Hepatocyte (in vitro differentiated cells): ENCODE measurements at regions not wholly inside any gene's neighbourhood (a gene's known extent, or its start where the extent isn't known, plus 50 kb on each side); places are given as distances from the start of the nearest gene placed in this dataset.

Experiments used
- CTCF ChIP-seq: fragments of 200-600 bp; sonication (generic); IDR thresholded peaks from 2 replicates; pipeline ENCODE4 v1.5.1; 2016; ENCODE audit warnings: antibody characterized with exemption, mild to moderate bottlenecking; ENCODE audit not compliant: poor library complexity
- EZH2 ChIP-seq: fragments of 200-600 bp; sonication (generic); IDR thresholded peaks from 2 replicates; pipeline ENCODE4 v1.6.1; 2016; ENCODE audit warnings: antibody characterized with exemption, mild to moderate bottlenecking, borderline replicate concordance
- EZH2phosphoT487 ChIP-seq: fragments of 200-600 bp; sonication (generic); IDR thresholded peaks from one replicate; pipeline ENCODE4 v1.6.1; 2018; ENCODE audit warnings: antibody characterized with exemption, mild to moderate bottlenecking, low read depth, moderate library complexity; ENCODE audit not compliant: unreplicated experiment, severe bottlenecking

GRCh38 chr13:72651144-72651543, 76.3 kb downstream of the MZT1 start:
- TF ChIP-seq CTCF (peak; percentile 45), EZH2phosphoT487 (no peak), EZH2 (no peak)
